ENCODE measurements at regions not wholly inside any gene's neighbourhood (a gene's known extent, or its start where the extent isn't known, plus 50 kb on each side); places are given as distances from the start of the nearest gene placed in this dataset.

GRCh38 chr6:160926281-160927276, 65.0 kb upstream of the MAP3K4 start:
- Mint-ChIP-seq H3K36me3 (ENCODE audit: low read depth) (no peaks in the 10 kb centered on the region), H3K4me1 (ENCODE audit: low read depth) (peaks cover 4% of the 10 kb centered on the region), H3K27me3 (peaks cover 56% of the 10 kb centered on the region), H3K4me3 (no peak overlapping the region), H3K9me3 (no peaks in the 10 kb centered on the region), H3K27ac (no peak overlapping the region)
- no peak for DNase-seq

- H3K36me3 Mint-ChIP-seq (ENCODE audit: low read depth), result no peaks in the 10 kb centered on the region
- H3K4me1 Mint-ChIP-seq (ENCODE audit: low read depth), result peaks cover 6% of the 10 kb centered on the region
- peaks cover 61% of the 10 kb centered on the region for H3K27me3 Mint-ChIP-seq
- DNase-seq, result no peak
- no peak overlapping the region for H3K4me3 Mint-ChIP-seq
- no peak overlapping the region for H3K27ac Mint-ChIP-seq
- no peaks in the 10 kb centered on the region for H3K9me3 Mint-ChIP-seq
Observed at GRCh38 chr6:160927416-160927815, 64.2 kb upstream of the MAP3K4 start.

- DNase-seq, result no peak
- H3K4me3 Mint-ChIP-seq, result no peak overlapping the region
- peaks cover 6% of the 10 kb centered on the region for H3K4me1 Mint-ChIP-seq (ENCODE audit: low read depth)
- peaks cover 60% of the 10 kb centered on the region for H3K27me3 Mint-ChIP-seq
- no peak overlapping the region for H3K27ac Mint-ChIP-seq
- H3K36me3 Mint-ChIP-seq (ENCODE audit: low read depth), result no peaks in the 10 kb centered on the region
- no peaks in the 10 kb centered on the region for H3K9me3 Mint-ChIP-seq
Observed at GRCh38 chr6:160929361-160929760, 62.2 kb upstream of the MAP3K4 start.

- Mint-ChIP-seq H3K4me1 (ENCODE audit: low read depth) (peaks cover 6% of the 10 kb centered on the region), H3K4me3 (no peak overlapping the region), H3K9me3 (no peaks in the 10 kb centered on the region), H3K27ac (no peak overlapping the region), H3K36me3 (ENCODE audit: low read depth) (no peaks in the 10 kb centered on the region), H3K27me3 (peaks cover 60% of the 10 kb centered on the region)
- no peak for DNase-seq
Observed at GRCh38 chr6:160929831-160930230, 61.7 kb upstream of the MAP3K4 start.

GRCh38 chr6:160930547-160931377, 60.8 kb upstream of the MAP3K4 start:
- peak; percentile 77 for DNase-seq
- Mint-ChIP-seq H3K27ac (no peak overlapping the region), H3K4me1 (ENCODE audit: low read depth) (peaks cover 6% of the 10 kb centered on the region), H3K4me3 (peak overlapping the region; percentile 54), H3K27me3 (peaks cover 52% of the 10 kb centered on the region), H3K36me3 (ENCODE audit: low read depth) (no peaks in the 10 kb centered on the region), H3K9me3 (no peaks in the 10 kb centered on the region)

- H3K4me1 Mint-ChIP-seq (ENCODE audit: low read depth), result peaks cover 6% of the 10 kb centered on the region
- H3K9me3 Mint-ChIP-seq, result no peaks in the 10 kb centered on the region
- no peak for DNase-seq
- H3K36me3 Mint-ChIP-seq (ENCODE audit: low read depth), result no peaks in the 10 kb centered on the region
- no peak overlapping the region for H3K27ac Mint-ChIP-seq
- H3K27me3 Mint-ChIP-seq, result peaks cover 49% of the 10 kb centered on the region
- no peak overlapping the region for H3K4me3 Mint-ChIP-seq
Observed at GRCh38 chr6:160931378-160932310, 59.9 kb upstream of the MAP3K4 start.

GRCh38 chr6:160933256-160933655, 58.3 kb upstream of the MAP3K4 start:
- H3K4me3 Mint-ChIP-seq, result no peak overlapping the region
- H3K27me3 Mint-ChIP-seq, result peaks cover 46% of the 10 kb centered on the region
- no peak overlapping the region for H3K27ac Mint-ChIP-seq
- no peaks in the 10 kb centered on the region for H3K36me3 Mint-ChIP-seq (ENCODE audit: low read depth)
- H3K4me1 Mint-ChIP-seq (ENCODE audit: low read depth), result peaks cover 6% of the 10 kb centered on the region
- H3K9me3 Mint-ChIP-seq, result no peaks in the 10 kb centered on the region
- DNase-seq, result no peak

- Mint-ChIP-seq H3K9me3 (no peaks in the 10 kb centered on the region), H3K4me3 (no peak overlapping the region), H3K27ac (no peak overlapping the region), H3K4me1 (ENCODE audit: low read depth) (peaks cover 6% of the 10 kb centered on the region), H3K27me3 (peaks cover 41% of the 10 kb centered on the region), H3K36me3 (ENCODE audit: low read depth) (no peaks in the 10 kb centered on the region)
- no peak for DNase-seq
Observed at GRCh38 chr6:160934157-160934556, 57.4 kb upstream of the MAP3K4 start.

GRCh38 chr6:160940197-160940596, 51.4 kb upstream of the MAP3K4 start:
- H3K36me3 Mint-ChIP-seq (ENCODE audit: low read depth), result no peaks in the 10 kb centered on the region
- H3K4me3 Mint-ChIP-seq, result no peak overlapping the region
- H3K27ac Mint-ChIP-seq, result no peak overlapping the region
- no peaks in the 10 kb centered on the region for H3K9me3 Mint-ChIP-seq
- H3K27me3 Mint-ChIP-seq, result peaks cover 32% of the 10 kb centered on the region
- DNase-seq, result no peak
- H3K4me1 Mint-ChIP-seq (ENCODE audit: low read depth), result no peaks in the 10 kb centered on the region
